Brain microvascular endothelial cell (primary cell): ENCODE measurements at regions not wholly inside any gene's neighbourhood (a gene's known extent, or its start where the extent isn't known, plus 50 kb on each side); places are given as distances from the start of the nearest gene placed in this dataset.

Experiments
- DNase-seq: peaks from one replicate; pipeline ENCODE4 v3.0.0-alpha.2; 2020
- H3K27ac ChIP-seq: fragments of 250-450 bp; sonication (Bioruptor Pico); 2 replicates; pipeline ENCODE4 v1.5.1; 2020; ENCODE audit warnings: mild to moderate bottlenecking, moderate library complexity
- H3K27me3 ChIP-seq: fragments of 250-450 bp; sonication (Bioruptor Pico); replicated peaks from 2 replicates; pipeline ENCODE4 v1.5.1; 2020; ENCODE audit warnings: mild to moderate bottlenecking
- H3K36me3 ChIP-seq: fragments of 250-450 bp; sonication (Bioruptor Pico); replicated peaks from 2 replicates; pipeline ENCODE4 v1.5.1; 2020; ENCODE audit warnings: mild to moderate bottlenecking
- H3K4me3 ChIP-seq: 2 replicates; pipeline ENCODE4 v1.5.1; 2011; ENCODE audit warnings: low read depth, mild to moderate bottlenecking, control low read depth, low read length, moderate library complexity
- CTCF ChIP-seq: IDR thresholded peaks from 2 replicates; pipeline ENCODE4 v1.5.1; 2011; ENCODE audit warnings: low read depth, mild to moderate bottlenecking, moderate library complexity, low read length, control low read depth, inconsistent platforms; ENCODE audit errors: missing control alignments
- in situ Hi-C: cut with HindIII; loops from 2 replicates; pipeline ENCODE4 v1.10.0; 2017; ENCODE audit warnings: low sequenced_read_pairs, low pct_ligation_motif_present

GRCh38 chr4:19707876-19708275, 543.8 kb upstream of the SLIT2 start:
- Histone ChIP-seq H3K36me3 (no peaks in the 10 kb centered on the region), H3K27me3 (no peaks in the 10 kb centered on the region), H3K4me3 (no peak overlapping the region), H3K27ac (no peak overlapping the region)
- TF ChIP-seq CTCF: no peak
- peak; percentile 48 for DNase-seq
- in situ Hi-C loops: no loop called here

GRCh38 chr4:19703391-19703790, 548.3 kb upstream of the SLIT2 start:
- in situ Hi-C loops: no loop called here
- no peak for TF ChIP-seq CTCF
- Histone ChIP-seq H3K27ac (no peak overlapping the region), H3K27me3 (no peaks in the 10 kb centered on the region), H3K4me3 (no peak overlapping the region), H3K36me3 (no peaks in the 10 kb centered on the region)
- no peak for DNase-seq

- H3K27ac ChIP-seq: no peak overlapping the region
- in situ Hi-C loops: no loop called here
- no peak for TF ChIP-seq CTCF
- no peak overlapping the region for H3K4me3 ChIP-seq
- no peaks in the 10 kb centered on the region for H3K36me3 ChIP-seq
- H3K27me3 ChIP-seq: no peaks in the 10 kb centered on the region
- DNase-seq: no peak
These were observed 550.7 kb upstream of the SLIT2 start for GRCh38 chr4:19700992-19701391.

- in situ Hi-C loops: no loop called here
- Histone ChIP-seq H3K27me3 (no peaks in the 10 kb centered on the region), H3K27ac (no peak overlapping the region), H3K4me3 (no peak overlapping the region), H3K36me3 (no peaks in the 10 kb centered on the region)
- DNase-seq: no peak
- TF ChIP-seq CTCF: no peak
These were observed 552.7 kb upstream of the SLIT2 start for GRCh38 chr4:19698961-19699360.

GRCh38 chr4:19694812-19695211, 556.9 kb upstream of the SLIT2 start:
- no peak for TF ChIP-seq CTCF
- H3K27ac ChIP-seq: no peak overlapping the region
- DNase-seq: no peak
- H3K36me3 ChIP-seq: no peaks in the 10 kb centered on the region
- in situ Hi-C loops: no loop called here
- H3K27me3 ChIP-seq: no peaks in the 10 kb centered on the region
- no peak overlapping the region for H3K4me3 ChIP-seq

GRCh38 chr4:19693936-19694570, 557.7 kb upstream of the SLIT2 start:
- Histone ChIP-seq H3K4me3 (no peak overlapping the region), H3K27ac (no peak overlapping the region), H3K36me3 (no peaks in the 10 kb centered on the region), H3K27me3 (no peaks in the 10 kb centered on the region)
- no peak for TF ChIP-seq CTCF
- in situ Hi-C loops: no loop called here
- no peak for DNase-seq
